GM19395 (cell line): ENCODE measurements at regions not wholly inside any gene's neighbourhood (a gene's known extent, or its start where the extent isn't known, plus 50 kb on each side); places are given as distances from the start of the nearest gene placed in this dataset.

Source experiments
- ATAC-seq: cut with Tn5 transposase; IDR thresholded peaks from one replicate; pipeline ENCODE4 v1.9.1; 2021; ENCODE audit warnings: mild to moderate bottlenecking, moderate library complexity; ENCODE audit not compliant: unreplicated experiment

DNA sequence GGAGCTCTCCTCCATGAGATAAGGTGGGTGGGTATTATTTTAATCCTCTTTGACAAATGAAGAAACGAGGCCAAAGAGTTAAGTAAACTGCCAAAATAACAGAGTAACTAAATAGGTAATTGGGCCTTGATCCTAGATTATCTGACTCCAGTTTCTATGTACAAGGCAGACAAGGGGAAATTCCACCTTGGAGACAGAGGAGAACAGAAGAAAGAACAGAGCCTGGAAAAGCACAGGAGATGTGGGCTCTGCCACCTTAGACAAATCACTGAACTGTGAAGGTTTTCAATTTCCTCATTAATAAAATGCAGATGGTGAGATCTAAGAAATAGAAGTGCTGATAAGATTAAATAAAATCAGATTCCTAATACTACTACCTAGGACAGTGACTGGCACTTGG lies 310.2 kb upstream of the TLE3 start:
- ATAC-seq: no peak

DNA sequence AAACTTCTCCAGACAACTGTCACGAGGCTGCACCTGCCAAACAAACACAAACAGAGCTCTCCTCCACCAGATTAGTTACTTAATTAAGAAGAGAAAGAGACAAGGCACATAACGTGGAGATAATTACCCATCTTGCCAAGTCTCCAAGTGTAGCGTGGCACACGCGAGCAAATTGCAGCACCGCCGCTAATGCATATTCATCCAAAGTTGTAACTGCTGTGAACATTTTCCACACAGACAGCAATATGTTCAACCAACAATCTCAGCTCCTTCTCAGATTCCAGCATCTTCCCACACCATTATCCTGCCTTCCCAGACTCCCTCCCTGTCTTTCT lies 309.6 kb upstream of the TLE3 start:
- no peak for ATAC-seq

DNA sequence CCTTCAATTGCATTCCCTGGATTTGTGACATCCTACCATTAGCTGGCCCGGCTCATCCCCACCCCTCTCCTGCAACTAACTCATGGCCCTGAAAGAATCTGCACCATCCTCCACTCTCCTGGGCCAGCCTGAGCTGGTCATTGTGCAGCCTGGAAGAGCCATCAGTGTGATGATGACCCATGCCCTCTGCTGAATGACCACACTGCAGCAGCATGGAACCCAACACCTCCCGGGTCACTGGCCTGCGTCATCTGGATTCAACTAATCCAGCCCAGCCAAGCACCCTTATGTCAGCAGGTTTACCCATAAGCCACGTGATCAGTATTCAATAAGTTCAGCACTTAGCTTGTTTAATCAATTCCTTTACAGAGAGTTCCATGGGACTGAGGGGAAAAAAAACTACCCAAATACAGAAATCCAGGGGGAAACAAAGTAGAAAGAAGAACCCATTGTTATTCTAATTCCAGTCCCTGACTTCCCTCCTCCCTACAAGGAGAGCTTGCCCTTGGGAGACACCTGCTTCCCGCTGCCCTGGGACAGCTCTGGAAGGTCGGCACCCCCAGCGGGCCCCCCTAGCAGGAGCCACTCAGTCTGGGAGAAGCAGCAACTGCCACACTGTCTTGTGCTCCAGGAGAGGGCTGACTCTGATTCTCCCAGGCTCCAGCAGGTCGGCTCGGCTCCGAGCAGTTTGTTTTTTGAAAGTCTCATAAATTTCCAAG lies 309.1 kb upstream of the TLE3 start:
- ATAC-seq: no peak

DNA sequence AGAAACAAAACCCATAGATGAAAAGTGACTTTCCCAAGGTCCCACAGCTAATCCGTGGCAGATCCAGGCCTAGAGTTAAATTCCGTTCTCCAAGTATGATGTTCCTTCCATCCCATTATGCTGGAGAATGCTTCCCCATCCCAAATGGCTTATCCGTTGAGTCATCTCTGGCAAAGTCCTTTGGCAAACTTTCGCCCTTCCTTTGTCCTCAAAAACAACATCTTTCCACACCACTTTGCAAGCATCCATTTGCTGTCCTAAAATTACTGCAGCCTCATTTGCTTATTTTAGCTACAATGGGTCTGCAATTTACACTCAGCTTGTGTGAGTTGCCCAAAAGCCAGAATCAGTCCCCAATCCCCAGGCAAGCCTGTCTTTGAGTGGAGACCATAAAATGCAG lies 304.0 kb upstream of the TLE3 start:
- ATAC-seq: no peak

DNA sequence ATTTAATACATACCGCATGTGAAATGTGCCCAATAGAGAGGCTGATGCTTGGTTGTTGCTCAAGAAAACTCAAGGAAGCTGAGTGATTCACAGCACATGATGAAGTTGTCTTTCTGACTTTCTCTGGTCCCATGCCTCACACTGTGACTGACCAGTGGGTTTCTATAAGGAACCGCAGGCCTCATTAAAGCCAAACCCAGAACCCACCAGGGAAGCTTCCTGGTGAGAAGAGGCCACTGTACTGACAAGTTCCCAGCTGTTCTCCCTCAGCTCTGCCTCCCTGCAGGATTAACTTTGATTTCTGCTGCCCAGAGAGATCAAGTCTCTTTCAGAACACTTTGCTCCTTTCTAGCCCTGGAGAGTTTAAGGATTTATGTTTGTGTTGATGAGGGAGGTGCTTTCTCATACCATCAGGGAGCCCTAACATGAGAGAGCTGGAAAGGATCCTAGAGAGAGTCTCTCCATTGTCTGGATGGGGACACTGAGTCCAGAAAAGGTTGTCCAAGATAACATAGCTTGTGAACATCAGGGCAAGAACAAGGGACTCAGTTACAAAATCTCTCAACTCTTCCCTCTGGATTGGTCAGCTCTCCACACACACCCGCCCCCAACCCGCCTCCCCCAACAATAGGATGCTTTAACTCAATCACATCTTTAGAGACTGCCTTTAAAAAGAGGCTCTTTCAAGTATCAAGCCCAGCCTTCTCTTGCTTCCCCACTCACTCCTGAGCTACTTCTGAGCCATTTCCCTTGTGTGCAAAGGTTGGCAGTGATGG lies 303.2 kb upstream of the TLE3 start:
- ATAC-seq: no peak

DNA sequence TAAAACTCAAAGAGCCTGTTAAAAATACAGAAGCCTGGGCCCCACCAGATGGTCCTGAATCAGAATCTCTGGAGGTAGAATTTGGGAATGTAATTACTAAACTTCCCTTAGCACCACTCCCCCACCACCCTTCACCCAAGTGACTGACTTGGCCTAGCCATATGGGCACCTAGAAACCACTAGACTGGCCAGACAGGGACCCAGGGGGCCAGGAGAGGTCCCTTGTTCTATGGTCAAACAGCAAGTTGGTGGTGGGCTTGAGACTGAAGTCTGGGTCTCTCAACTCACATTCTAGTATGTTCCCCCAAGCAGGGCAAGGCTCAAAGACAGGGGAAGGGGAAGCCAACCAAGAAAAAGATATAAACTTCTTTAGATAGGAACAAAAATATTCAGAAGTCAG lies 301.5 kb upstream of the TLE3 start:
- no peak for ATAC-seq

DNA sequence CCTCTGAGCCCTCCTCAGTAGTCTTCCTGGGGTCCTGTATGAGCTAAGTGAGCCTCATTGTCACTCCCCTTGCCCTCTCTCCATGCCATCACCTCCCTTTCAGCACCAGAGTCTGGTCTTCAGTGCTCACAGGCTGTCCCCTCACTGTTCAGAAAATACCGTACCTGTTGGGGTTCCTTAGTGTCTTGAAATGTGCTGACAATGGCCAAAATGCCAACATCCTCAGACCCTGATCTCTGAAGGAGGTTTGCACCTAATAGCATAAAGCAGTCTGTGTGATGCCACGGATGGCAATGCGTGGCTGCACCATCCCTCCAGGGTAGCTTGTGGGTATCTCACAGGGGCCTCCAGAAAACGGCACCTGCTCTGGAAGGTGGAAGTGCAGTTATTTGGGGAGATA lies 301.0 kb upstream of the TLE3 start:
- ATAC-seq: no peak

DNA sequence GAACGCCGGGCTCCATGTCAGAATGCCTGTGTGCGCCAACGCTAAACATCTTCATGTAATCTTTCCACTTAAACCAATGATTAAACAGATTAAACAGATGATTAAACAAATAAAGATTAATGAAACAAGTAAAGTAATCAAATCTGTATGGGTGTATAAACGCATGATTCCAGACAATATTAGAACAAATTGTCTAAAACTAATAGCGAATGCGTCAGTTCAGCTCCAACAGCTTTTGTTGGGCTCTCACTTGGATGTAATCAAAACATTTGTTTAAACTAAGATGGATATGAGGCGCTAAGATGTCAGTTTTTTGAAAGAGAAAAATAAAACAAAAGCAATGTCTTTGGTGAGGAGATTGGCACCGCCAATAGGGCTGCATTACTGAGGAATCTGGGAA lies 299.1 kb upstream of the TLE3 start:
- no peak for ATAC-seq

DNA sequence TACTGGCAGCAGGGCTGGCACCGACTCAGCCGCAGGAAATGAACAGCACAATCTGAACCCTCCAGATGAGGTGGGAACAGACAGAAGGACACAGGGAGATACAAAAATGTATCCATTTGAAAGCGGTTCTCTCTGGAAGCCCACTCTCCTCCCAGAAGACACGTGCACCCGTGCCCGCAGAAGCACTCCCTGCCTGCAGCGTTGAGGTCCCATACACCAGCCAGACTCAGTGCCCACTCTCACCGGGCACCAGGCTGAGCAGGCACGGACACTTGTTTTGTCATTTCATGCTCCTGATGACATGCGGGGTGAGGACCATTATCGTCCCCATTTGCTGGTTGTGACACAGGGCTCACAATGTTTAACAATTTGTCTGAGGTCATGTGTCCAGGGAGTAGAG lies 297.4 kb upstream of the TLE3 start:
- ATAC-seq: no peak

DNA sequence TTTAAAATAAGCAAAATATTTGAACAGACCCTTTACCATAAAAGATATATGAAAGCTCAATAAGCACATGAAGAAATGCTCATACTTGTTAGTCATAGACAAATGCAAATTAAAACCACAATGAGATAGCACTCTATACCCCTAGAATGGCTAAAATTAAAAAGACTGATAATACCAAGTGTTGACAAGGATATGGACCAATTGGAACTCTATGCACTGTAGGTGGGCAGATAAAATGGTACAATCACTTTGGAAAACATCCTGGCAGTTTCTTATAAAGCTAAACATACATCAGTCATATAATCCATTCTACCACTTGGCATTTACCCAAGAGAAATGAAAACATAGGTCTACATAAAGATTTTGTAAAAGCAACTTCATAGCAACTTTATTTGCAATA lies 293.0 kb upstream of the TLE3 start:
- ATAC-seq: no peak

DNA sequence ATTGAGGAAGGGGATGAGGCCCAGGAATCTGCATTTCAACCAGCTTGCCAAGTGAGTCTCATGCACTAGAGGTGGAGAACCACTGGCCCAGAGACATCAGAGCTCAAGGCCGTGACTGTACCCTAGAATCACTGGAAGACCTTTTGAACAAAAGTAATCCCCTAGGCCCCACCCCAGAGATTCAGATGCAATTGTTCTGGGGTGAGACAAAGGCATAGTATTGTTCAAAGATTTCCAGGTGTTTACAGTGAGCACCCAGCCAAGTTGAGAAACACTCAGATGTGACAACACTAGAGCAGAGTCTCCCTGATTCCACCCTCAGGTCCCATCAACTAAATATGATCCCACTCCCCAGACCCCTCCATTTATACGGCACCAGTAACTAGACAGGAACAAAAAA lies 290.3 kb upstream of the TLE3 start:
- no peak for ATAC-seq

DNA sequence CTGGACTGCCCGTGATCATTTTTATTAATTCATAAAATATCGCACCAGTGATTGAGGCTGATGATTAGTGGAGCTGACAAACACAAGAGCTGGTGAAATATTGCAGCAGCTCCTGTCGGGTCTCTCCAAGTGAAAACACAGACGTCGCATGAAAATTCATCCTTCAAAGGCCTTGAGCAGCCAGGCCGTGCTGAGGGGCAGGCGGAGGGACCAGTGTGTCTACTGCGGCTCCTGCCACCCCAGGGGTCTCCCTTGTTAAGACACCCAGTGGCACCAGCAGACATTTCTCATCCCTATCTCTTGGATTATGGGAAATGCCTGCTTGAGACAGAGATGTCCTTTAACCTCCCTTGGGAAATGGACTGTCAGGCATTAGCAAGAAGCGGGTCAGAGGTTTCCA lies 289.4 kb upstream of the TLE3 start:
- ATAC-seq: no peak

DNA sequence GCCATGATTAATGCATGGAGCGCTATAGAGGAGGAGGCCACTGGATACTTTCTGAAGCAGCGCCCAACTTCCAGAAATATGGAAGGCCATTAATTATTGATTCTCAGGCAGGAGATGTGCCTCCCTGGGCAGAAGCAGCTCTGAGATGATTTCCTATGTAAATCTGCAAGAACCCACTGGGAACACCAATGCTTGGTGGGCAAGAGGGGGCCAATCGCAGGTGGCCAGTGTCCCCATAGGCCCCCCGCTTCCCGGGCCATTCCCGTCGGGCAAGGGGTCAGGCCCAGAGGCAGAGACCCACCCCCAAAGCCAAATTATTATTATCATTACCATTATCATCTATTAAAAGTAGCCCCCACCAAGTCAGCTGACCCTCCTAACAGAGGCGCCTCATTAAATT lies 288.0 kb upstream of the TLE3 start:
- ATAC-seq: no peak

DNA sequence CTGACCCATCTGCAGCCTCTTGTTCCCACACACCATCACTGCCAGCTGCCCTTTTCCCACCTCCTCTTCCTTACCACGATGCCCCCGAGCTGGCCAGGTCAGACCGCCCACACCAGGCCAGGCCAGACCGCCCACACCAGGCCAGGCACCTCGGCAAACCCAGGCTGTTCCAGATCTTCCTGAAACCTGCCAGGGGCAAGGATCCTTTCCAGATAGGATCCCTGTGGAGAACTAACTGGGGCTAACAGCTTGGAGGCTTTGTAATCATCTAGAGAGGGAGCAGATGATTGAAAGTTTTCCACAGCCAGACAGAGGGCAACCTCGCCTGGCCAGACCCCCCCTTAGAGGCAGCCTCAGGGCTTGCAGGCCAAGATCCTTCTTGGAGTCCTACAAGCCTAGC lies 287.3 kb upstream of the TLE3 start:
- ATAC-seq: no peak

DNA sequence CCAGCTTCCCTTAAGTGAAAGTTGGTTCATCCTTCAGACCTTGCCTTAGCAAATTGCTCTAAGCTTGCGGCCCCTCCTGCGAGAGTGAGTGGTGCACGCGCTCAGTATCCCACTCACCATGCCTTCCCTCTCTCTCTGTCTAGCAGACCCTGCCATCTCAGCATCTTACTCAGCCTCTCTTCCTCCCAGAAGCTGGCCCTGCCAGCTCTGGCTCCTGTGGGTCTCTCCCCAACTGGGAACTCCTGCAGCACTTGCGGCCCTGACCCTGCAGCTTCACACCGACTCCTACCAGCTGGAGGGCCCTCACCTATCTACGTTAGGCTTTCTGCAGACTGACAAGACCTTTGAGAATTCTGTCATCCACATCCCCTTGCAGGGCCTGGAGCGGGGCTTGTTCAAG lies 286.1 kb upstream of the TLE3 start:
- ATAC-seq: no peak

DNA sequence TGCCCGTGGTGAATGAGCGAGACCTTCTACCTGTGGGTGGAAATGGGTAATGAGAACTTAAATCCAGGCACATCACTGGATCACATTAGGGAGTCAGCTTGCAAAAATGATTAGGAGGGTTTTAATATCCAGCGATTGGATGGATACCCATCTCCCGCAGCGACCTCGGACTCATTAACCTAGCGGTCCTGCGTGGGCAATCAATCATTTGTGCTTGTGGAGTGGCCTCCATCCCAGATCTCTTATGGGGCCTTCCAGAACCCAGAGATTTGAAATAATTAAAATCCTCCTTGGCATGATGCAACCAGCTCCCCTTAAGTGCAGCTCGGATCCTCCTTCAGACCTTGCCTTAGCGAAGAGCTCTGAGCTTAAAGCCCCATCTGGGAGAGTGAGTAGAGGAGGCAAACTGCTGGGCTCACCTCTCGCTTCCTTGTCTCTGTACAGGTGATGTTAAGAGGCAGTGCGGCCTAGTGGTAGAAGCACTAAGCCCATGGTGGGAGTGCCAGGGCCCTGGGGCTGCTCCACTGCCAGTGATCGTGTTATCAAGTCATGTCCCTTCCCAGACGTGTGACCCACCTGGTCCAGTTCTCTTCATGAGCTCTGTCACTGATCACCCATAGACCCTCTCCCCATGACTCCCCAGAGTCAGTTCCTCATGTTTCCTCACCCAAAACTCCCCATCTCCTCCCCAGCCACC lies 285.2 kb upstream of the TLE3 start:
- no peak for ATAC-seq

DNA sequence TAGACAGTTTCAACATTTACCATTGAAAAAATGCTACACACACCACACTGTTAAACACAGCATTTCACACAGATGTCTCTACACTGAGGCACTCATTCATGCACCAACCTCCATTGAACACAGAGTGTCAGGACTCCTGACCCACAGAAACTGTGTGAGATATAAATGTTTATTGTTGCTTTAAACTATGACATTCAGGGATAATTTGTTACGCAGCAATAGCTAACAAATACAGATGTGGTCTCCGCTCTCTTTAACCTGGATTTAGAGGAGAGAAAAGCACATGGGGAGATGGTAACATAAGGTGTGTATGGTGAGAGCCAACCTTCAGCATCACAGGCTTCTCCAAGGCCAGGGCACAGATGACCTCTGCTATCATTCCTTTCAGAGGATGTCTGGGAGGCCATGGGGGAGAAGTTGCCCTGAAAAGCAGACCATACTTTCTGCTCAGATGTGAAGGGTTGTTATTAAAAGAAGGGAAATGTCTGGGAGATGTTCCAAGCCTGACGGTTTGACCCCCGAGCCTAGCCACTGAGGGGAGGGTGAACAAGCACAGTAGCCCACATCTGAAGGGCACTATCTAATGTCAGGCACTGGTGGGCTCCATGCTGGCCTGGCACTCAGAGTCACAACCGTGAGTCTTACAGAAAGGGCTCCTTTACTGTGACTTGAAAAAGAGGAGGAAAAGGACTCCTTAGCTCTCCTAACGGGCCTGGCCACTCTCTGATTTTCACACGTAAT lies 284.5 kb upstream of the TLE3 start:
- no peak for ATAC-seq

DNA sequence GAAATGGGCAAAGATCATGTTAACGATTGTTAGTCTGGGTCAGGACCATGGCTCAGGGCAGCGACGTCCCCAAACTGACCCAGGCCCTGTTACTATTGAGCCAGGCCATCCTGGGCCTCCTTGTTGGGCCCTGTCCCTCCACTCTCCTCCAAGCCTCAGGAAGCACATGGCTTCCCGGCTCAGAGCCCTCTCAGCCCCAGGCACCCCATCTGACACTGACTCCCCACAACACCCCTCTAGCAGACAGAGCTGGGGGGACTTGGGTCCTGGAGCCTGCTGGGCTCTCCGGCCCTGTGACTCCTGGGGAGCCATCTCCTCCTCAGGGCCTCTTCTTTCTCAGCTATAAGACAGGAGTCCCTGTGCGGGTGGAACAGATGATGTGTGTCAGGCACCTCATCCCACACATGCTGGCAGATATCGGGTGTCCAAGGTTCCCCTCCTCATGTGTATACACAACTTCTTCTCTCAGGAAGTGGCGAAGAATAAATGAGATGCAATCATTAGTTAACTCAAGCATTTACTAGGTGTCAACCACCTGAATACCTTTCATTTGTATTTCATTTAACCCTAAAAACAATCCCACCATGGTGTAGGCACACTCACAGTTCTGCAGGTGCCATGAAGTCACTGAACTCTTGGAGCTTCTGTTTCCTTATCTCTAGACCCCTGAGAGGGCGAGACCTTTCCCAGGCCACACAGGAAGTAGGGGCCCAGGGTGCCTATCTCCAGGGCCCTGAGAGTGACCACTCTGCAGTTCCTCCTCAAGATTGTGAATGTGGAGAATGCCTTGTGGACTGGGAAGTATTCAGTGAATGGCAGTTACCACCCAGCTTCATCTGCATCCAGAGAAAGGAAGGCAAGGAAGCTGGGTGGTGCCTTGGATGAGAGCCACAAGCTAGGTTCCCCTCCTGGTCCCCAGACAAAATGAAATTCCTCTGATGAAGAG lies 282.5 kb upstream of the TLE3 start:
- no peak for ATAC-seq

DNA sequence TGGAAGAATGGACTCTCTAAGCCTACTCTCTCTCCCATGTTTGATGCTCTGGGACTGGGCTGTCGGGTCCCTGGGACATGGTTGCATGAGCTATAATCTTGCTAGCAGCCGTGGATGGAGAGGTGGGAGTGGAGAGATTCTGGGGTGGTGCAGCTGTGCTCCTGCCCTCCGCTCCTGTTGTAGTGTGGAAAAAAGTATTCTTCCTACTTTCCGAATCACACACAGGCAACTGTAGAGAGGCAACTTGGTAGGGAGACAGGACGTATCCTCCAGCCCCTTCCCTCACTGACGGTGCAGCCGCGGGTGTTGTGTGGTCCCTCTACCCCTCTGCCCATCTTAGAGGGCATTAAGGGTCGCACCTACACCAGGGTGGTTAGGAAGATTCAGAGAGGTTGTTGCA lies 281.4 kb upstream of the TLE3 start:
- ATAC-seq: no peak
